ENCODE measurements at regions not wholly inside any gene's neighbourhood (a gene's known extent, or its start where the extent isn't known, plus 50 kb on each side); places are given as distances from the start of the nearest gene placed in this dataset.

- TF ChIP-seq, protein P1, sequence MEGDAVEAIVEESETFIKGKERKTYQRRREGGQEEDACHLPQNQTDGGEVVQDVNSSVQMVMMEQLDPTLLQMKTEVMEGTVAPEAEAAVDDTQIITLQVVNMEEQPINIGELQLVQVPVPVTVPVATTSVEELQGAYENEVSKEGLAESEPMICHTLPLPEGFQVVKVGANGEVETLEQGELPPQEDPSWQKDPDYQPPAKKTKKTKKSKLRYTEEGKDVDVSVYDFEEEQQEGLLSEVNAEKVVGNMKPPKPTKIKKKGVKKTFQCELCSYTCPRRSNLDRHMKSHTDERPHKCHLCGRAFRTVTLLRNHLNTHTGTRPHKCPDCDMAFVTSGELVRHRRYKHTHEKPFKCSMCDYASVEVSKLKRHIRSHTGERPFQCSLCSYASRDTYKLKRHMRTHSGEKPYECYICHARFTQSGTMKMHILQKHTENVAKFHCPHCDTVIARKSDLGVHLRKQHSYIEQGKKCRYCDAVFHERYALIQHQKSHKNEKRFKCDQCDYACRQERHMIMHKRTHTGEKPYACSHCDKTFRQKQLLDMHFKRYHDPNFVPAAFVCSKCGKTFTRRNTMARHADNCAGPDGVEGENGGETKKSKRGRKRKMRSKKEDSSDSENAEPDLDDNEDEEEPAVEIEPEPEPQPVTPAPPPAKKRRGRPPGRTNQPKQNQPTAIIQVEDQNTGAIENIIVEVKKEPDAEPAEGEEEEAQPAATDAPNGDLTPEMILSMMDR (IDR thresholded peaks at IDR 0.05; ENCODE audit: low read depth, low read length), result no peak
- no peak for DNase-seq (ENCODE audit: low read depth in 2 of 2)
Observed at GRCh38 chr6:4349931-4350330, 214.6 kb upstream of the ECI2 start.

GRCh38 chr6:4349323-4349722 lies 213.9 kb upstream of the ECI2 start:
- H3K4me3 ChIP-seq (replicated peaks in 1 of 2; ENCODE audit: low read depth in 2 of 2, low read length in 2 of 2), result no peak overlapping the region
- TF ChIP-seq, protein P1 (IDR thresholded peaks at IDR 0.05; ENCODE audit: low read depth, low read length), result no peak
- no peak for DNase-seq (ENCODE audit: low read depth in 2 of 2)

More at GRCh38 chr6:4349931-4350330, 214.6 kb upstream of the ECI2 start:
- H3K4me3 ChIP-seq (replicated peaks in 1 of 2; ENCODE audit: low read depth in 2 of 2, low read length in 2 of 2), result no peak overlapping the region

- H3K4me3 ChIP-seq (replicated peaks in 1 of 2; ENCODE audit: low read depth in 2 of 2, low read length in 2 of 2), result no peak overlapping the region
- peak; percentile 26 to 33 for DNase-seq (ENCODE audit: low read depth in 2 of 2)
- TF ChIP-seq, protein P1 (IDR thresholded peaks at IDR 0.05; ENCODE audit: low read depth, low read length), result no peak
Observed at GRCh38 chr6:4348462-4349112, 213.2 kb upstream of the ECI2 start.

DNA sequence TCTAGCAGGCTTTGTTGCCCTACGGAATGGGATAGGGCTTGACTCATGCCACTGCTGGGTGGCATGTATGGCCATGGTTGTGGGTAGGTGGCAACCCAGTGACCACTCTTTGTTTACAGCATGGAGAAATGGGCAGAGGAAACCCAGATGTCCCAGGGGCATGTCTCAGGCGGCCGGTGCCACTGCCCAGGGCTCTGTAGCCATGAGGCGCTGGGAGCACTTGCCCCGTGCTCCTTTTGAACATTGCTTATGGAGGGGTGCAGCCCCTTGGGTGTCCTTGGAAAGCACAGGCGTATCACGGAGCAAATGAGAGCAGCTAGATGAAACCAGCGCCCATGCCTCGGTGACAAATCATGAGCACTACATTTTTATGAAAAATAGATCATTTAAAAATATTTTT lies 212.5 kb upstream of the ECI2 start:
- TF ChIP-seq, protein P1 (IDR thresholded peaks at IDR 0.05; ENCODE audit: low read depth, low read length), result no peak
- no peak overlapping the region for H3K4me3 ChIP-seq (replicated peaks in 1 of 2; ENCODE audit: low read depth in 2 of 2, low read length in 2 of 2)
- no peak for DNase-seq (ENCODE audit: low read depth in 2 of 2)

GRCh38 chr6:4346659-4347333 lies 211.4 kb upstream of the ECI2 start:
- DNase-seq (ENCODE audit: low read depth in 2 of 2), result peak in 1 of 2 donors; percentile 47
- H3K4me3 ChIP-seq (replicated peaks in 1 of 2; ENCODE audit: low read depth in 2 of 2, low read length in 2 of 2), result no peak overlapping the region
- TF ChIP-seq, protein P1 (IDR thresholded peaks at IDR 0.05; ENCODE audit: low read depth, low read length), result no peak

GRCh38 chr6:4345543-4345942 lies 210.2 kb upstream of the ECI2 start:
- no peak for DNase-seq (ENCODE audit: low read depth in 2 of 2)
- TF ChIP-seq, protein P1 (IDR thresholded peaks at IDR 0.05; ENCODE audit: low read depth, low read length), result no peak
- H3K4me3 ChIP-seq (replicated peaks in 1 of 2; ENCODE audit: low read depth in 2 of 2, low read length in 2 of 2), result no peak overlapping the region
